ENCODE measurements at regions not wholly inside any gene's neighbourhood (a gene's known extent, or its start where the extent isn't known, plus 50 kb on each side); places are given as distances from the start of the nearest gene placed in this dataset.

DNA sequence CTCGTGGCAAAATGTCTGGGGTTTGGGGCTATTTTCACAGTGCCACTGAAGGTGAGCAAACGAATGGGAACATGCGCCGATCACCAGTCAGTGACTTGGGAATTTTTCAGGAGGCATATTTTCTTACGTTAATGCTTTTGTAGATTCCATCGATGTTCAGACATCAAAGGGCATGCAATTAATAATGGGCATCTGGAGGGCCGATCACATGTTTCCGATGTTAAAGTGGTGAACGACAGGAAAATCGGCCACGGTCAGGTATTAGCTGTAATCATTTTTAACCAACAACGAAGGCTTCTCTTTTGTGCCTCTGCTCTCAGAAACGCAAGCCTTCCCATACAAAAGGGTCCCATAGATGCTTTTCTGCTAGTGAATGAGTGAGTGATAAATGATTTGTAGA is 155.0 kb upstream of the PITX1 start:
- no peak for DNase-seq
- Histone ChIP-seq H3K4me3 (no peak overlapping the region), H3K4me1 (peaks cover 4% of the 10 kb centered on the region), H3K36me3 (ENCODE audit: low read depth, missing control alignments) (no peaks in the 10 kb centered on the region), H3K27ac (no peak overlapping the region), H3K9me3 (no peaks in the 10 kb centered on the region), H3K27me3 (no peaks in the 10 kb centered on the region)
- TF ChIP-seq, protein P1, sequence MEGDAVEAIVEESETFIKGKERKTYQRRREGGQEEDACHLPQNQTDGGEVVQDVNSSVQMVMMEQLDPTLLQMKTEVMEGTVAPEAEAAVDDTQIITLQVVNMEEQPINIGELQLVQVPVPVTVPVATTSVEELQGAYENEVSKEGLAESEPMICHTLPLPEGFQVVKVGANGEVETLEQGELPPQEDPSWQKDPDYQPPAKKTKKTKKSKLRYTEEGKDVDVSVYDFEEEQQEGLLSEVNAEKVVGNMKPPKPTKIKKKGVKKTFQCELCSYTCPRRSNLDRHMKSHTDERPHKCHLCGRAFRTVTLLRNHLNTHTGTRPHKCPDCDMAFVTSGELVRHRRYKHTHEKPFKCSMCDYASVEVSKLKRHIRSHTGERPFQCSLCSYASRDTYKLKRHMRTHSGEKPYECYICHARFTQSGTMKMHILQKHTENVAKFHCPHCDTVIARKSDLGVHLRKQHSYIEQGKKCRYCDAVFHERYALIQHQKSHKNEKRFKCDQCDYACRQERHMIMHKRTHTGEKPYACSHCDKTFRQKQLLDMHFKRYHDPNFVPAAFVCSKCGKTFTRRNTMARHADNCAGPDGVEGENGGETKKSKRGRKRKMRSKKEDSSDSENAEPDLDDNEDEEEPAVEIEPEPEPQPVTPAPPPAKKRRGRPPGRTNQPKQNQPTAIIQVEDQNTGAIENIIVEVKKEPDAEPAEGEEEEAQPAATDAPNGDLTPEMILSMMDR (IDR thresholded peaks at IDR 0.05): no peak
- TF ChIP-seq POLR2A (IDR thresholded peaks at IDR 0.05): no peak
- intact Hi-C loops (cut with DNase I; ENCODE audit: low total_unique reads): no loop called here
- 91 to 93% methylated on average over 13 of the region's 13 CpGs for WGBS, 2 donors

DNA sequence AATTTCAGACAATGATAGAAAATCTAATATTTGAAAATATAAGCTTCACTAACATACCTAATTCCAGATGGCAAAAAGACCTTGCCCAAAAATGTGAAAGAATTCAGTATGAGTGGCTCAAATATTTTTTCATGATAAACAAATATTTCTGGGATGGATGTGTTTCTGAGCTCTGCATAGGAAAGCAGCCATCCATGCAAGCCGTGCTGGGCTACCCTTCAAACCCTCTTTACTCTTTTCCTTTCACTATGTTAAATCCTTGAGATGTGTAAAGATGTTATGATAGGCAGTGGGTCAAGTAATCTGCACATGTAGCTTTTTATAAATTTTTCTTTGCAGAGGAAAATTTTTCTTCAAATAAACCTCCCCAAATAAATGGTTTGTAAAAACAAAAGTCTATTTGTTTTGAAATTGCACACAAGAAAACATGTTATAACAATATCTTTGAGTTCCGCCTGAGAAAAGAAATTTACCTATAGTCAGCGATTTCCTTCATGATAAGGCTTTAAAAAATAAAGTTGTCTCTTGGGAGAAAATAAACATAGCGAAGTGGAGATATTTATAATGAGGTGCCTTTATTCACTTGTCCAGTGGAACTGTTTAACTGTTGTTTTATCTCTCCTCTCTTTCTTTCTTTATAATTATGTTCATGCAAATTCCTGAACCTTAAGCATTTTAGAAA is 154.3 kb upstream of the PITX1 start:
- H3K4me1 ChIP-seq: peaks cover 4% of the 10 kb centered on the region
- no peak overlapping the region for H3K4me3 ChIP-seq
- H3K36me3 ChIP-seq (ENCODE audit: low read depth, missing control alignments): no peaks in the 10 kb centered on the region
- no peak overlapping the region for H3K27ac ChIP-seq
- 85 to 89% methylated on average over 4 of the region's 4 CpGs for WGBS, 2 donors
- H3K27me3 ChIP-seq: no peaks in the 10 kb centered on the region
- no peak for DNase-seq
- intact Hi-C loops (cut with DNase I; ENCODE audit: low total_unique reads): no loop called here
- TF ChIP-seq, protein P1 (IDR thresholded peaks at IDR 0.05): no peak
- TF ChIP-seq POLR2A (IDR thresholded peaks at IDR 0.05): no peak
- H3K9me3 ChIP-seq: no peaks in the 10 kb centered on the region

DNA sequence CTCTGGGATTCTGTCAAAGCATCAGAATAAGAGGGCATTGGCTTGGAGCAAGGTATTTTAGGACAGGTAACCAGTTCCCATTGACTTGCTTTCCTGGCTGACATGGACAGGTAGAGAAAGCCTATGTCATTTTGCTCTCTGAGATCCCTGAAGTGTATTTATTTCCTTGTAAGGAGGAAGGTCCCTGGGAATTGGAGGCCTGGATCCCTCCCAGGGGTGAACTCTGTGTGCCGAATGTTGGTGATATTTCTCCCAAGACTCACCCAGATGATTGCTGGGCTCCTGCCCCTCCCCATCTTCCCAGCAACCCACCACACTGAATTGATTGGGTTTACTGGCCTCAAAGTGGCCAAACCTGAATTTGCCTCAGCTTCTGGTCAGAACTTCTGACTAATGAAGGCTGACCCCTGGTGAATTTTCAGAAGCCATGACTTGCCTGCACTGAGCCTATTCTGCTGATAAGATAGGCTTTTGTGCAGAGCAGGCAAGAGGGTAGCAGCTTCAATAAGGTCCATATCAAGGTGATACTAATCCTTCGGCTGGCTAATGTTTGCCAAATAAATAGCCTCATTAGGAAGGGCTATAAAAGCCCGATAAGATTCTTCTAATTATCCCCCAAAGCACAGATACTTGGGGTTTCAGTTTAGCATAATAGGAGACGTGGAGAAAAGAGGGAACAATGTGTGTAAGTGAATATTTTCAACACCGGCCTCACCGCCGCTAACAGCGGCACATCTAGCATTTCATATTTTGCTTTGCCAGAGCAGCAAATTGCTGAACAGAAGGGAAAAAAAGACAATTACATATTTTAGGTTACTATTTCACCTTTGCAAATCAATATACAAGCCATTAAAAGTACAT is 152.9 kb upstream of the PITX1 start:
- 80 to 88% methylated on average over 7 to 8 of the region's 8 CpGs for WGBS, 2 donors
- Histone ChIP-seq H3K36me3 (ENCODE audit: low read depth, missing control alignments) (no peaks in the 10 kb centered on the region), H3K4me3 (no peak overlapping the region), H3K4me1 (peaks cover 4% of the 10 kb centered on the region), H3K27me3 (no peaks in the 10 kb centered on the region), H3K9me3 (no peaks in the 10 kb centered on the region), H3K27ac (no peak overlapping the region)
- intact Hi-C loops (cut with DNase I; ENCODE audit: low total_unique reads): no loop called here
- no peak for TF ChIP-seq POLR2A (IDR thresholded peaks at IDR 0.05)
- TF ChIP-seq, protein P1 (IDR thresholded peaks at IDR 0.05): no peak
- DNase-seq: no peak

GRCh38 chr5:135185481-135186065 is 151.5 kb upstream of the PITX1 start:
- Histone ChIP-seq H3K27ac (no peak overlapping the region), H3K36me3 (ENCODE audit: low read depth, missing control alignments) (no peaks in the 10 kb centered on the region), H3K4me3 (no peak overlapping the region), H3K4me1 (no peaks in the 10 kb centered on the region), H3K9me3 (no peaks in the 10 kb centered on the region), H3K27me3 (no peaks in the 10 kb centered on the region)
- TF ChIP-seq POLR2A (IDR thresholded peaks at IDR 0.05): no peak
- TF ChIP-seq, protein P1 (IDR thresholded peaks at IDR 0.05): no peak
- intact Hi-C loops (cut with DNase I; ENCODE audit: low total_unique reads): no loop called here
- DNase-seq: no peak
- WGBS, 2 donors: 89 to 98% methylated on average over 6 of the region's 6 CpGs

All from testis (tissue), 2 donors.